ENCODE measurements at regions not wholly inside any gene's neighbourhood (a gene's known extent, or its start where the extent isn't known, plus 50 kb on each side); places are given as distances from the start of the nearest gene placed in this dataset.

DNA sequence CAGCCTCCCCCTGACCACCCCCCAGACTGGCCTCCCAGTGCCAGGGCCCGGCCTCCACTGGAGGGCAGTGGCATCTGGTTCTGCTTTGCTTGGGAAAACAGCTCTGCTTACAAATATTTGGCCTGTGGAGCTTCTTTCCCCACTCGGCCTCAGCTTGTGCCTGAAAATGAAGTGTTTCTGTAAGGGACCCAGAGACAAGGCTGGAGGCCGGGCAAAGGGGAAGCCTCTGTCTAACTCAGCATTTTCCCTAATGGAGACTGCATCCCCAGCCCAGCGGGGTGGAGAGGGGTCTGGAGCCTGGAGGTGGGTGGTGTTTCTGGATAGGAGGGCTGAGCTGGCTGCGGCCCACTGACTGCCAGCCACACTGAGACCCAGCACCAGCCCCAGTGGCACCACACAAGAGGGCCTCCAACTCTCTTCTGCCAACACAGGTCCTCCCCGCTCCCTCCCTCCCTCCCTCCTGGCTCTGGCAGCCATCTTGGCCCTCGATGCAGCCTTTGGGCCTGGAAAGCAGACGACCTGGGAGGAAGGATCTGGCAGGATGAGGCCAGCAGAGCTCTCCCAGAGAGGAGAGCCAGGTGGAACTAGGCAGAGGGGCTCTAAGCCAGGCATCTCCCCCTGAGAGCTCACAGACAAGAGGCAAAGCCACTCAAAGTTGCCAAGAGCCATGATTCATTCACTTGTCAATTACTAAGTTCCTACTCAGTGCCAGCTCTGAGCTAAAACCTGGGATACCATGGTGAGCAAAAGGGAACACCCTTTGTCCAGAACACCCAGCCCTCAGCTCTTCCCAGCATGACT is 77.1 kb upstream of the CD82 start:
- H3K27me3 ChIP-seq: no peaks in the 10 kb centered on the region
- no peaks in the 10 kb centered on the region for H3K9me3 ChIP-seq
- no peak overlapping the region for H3K27ac ChIP-seq
- no peaks in the 10 kb centered on the region for H3K4me1 ChIP-seq (ENCODE audit: insufficient read depth)
- no peak overlapping the region for H3K4me3 ChIP-seq
- DNase-seq: no peak
- 78 to 86% (median 79%) methylated on average over 8 of the region's 8 CpGs for WGBS, 3 donors
- H3K36me3 ChIP-seq: no peaks in the 10 kb centered on the region
- intact Hi-C loops (cut with DNase I): no loop called here
- TF ChIP-seq EP300 (IDR thresholded peaks at IDR 0.05) (no peak), POLR2A (IDR thresholded peaks at IDR 0.05) (no peak)
- TF ChIP-seq, protein P1, sequence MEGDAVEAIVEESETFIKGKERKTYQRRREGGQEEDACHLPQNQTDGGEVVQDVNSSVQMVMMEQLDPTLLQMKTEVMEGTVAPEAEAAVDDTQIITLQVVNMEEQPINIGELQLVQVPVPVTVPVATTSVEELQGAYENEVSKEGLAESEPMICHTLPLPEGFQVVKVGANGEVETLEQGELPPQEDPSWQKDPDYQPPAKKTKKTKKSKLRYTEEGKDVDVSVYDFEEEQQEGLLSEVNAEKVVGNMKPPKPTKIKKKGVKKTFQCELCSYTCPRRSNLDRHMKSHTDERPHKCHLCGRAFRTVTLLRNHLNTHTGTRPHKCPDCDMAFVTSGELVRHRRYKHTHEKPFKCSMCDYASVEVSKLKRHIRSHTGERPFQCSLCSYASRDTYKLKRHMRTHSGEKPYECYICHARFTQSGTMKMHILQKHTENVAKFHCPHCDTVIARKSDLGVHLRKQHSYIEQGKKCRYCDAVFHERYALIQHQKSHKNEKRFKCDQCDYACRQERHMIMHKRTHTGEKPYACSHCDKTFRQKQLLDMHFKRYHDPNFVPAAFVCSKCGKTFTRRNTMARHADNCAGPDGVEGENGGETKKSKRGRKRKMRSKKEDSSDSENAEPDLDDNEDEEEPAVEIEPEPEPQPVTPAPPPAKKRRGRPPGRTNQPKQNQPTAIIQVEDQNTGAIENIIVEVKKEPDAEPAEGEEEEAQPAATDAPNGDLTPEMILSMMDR (IDR thresholded peaks at IDR 0.05): no peak

DNA sequence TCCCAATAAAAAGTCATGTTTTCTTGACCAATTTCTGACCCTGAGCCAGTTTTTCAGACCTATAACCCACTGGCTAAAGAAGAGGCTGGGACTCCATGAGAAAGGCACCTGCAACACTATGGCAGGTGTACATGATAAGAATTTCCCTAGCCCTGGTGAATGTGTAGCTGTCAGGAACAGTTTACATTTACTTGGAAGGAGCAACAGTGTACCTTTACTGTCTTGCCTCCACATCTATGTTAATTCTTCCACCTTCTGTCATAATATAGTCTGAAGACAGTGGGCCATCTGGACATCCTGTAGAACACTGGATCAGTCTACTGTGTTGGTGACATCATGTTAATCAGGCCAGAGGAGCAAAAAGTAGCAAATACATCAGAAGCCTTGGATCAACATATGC is 72.1 kb upstream of the CD82 start:
- Histone ChIP-seq H3K4me1 (ENCODE audit: insufficient read depth) (no peaks in the 10 kb centered on the region), H3K27ac (no peak overlapping the region), H3K36me3 (no peaks in the 10 kb centered on the region), H3K27me3 (no peaks in the 10 kb centered on the region), H3K9me3 (no peaks in the 10 kb centered on the region), H3K4me3 (no peak overlapping the region)
- intact Hi-C loops (cut with DNase I): no loop called here
- DNase-seq: no peak
- TF ChIP-seq EP300 (IDR thresholded peaks at IDR 0.05): no peak
- TF ChIP-seq POLR2A (IDR thresholded peaks at IDR 0.05): no peak
- TF ChIP-seq, protein P1 (IDR thresholded peaks at IDR 0.05): no peak

DNA sequence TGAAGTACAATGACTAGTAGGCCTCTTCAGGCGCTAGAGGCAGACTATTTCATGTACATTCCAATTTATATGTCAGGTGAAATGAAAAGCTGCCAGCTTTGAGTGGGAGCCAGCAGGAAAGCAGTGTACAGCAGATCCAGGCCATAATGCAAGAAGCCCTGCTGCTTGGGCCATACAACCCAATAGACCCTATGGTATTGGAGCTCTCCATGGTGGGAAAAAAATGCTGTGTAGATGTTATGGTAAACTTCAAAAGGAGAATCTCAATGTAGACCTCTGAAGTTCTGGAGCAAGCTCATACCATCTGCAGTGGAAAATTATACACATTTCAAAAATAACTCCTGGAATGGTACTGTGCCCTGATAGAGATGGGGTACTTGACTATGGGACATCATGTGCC is 71.5 kb upstream of the CD82 start:
- WGBS, 3 donors: 89 to 96% (median 95%) methylated on average over 1 of the region's 1 CpG
- no peak for TF ChIP-seq EP300 (IDR thresholded peaks at IDR 0.05)
- TF ChIP-seq, protein P1 (IDR thresholded peaks at IDR 0.05): no peak
- no peak for TF ChIP-seq POLR2A (IDR thresholded peaks at IDR 0.05)
- no peak for DNase-seq
- no peaks in the 10 kb centered on the region for H3K9me3 ChIP-seq
- no peaks in the 10 kb centered on the region for H3K36me3 ChIP-seq
- no peaks in the 10 kb centered on the region for H3K27me3 ChIP-seq
- H3K4me1 ChIP-seq (ENCODE audit: insufficient read depth): no peaks in the 10 kb centered on the region
- H3K4me3 ChIP-seq: no peak overlapping the region
- intact Hi-C loops (cut with DNase I): no loop called here
- no peak overlapping the region for H3K27ac ChIP-seq

DNA sequence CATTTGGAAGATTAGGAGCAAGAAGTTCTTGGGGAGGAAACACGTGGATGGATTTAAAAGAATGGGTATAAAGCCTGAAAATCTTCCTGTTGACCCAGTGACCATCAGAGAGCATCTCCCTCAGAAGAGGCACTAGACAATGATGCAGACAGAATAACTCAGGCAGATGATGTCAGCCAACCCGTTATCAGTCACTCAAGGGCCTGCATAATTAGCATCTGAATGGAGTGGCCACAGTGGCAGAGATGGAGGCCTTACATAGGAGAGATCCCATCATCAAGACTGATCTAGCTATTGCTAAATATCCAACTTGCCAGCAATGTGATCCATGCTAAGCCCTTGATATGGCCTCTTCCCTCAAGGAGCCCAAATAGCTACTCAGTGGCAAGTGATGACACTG is 70.7 kb upstream of the CD82 start:
- no peak for TF ChIP-seq EP300 (IDR thresholded peaks at IDR 0.05)
- TF ChIP-seq, protein P1 (IDR thresholded peaks at IDR 0.05): no peak
- no peak for TF ChIP-seq POLR2A (IDR thresholded peaks at IDR 0.05)
- no peak for DNase-seq
- no peak overlapping the region for H3K27ac ChIP-seq
- no peaks in the 10 kb centered on the region for H3K27me3 ChIP-seq
- no peaks in the 10 kb centered on the region for H3K36me3 ChIP-seq
- intact Hi-C loops (cut with DNase I): no loop called here
- WGBS, 3 donors: 73 to 91% (median 80%) methylated on average over 2 of the region's 2 CpGs
- no peak overlapping the region for H3K4me3 ChIP-seq
- no peaks in the 10 kb centered on the region for H3K4me1 ChIP-seq (ENCODE audit: insufficient read depth)
- no peaks in the 10 kb centered on the region for H3K9me3 ChIP-seq

Data from ovary (tissue), 7 donors.